ENCODE measurements at regions not wholly inside any gene's neighbourhood (a gene's known extent, or its start where the extent isn't known, plus 50 kb on each side); places are given as distances from the start of the nearest gene placed in this dataset.

GRCh38 chr16:65661558-65661957 is 539.7 kb upstream of the CDH11 start:
- no peak for DNase-seq (ENCODE audit: low read depth in 3 of 3, low spot score in 1 of 3)

GRCh38 chr16:65660390-65660789 is 538.5 kb upstream of the CDH11 start:
- no peak for DNase-seq (ENCODE audit: low read depth in 3 of 3, low spot score in 1 of 3)

- no peak for DNase-seq (ENCODE audit: low read depth in 3 of 3, low spot score in 1 of 3)
Observed at GRCh38 chr16:65659758-65660157, 537.9 kb upstream of the CDH11 start.

- no peak for DNase-seq (ENCODE audit: low read depth in 3 of 3, low spot score in 1 of 3)
Observed at GRCh38 chr16:65658787-65659220, 536.9 kb upstream of the CDH11 start.

- DNase-seq (ENCODE audit: low read depth in 3 of 3, low spot score in 1 of 3): no peak
Observed at GRCh38 chr16:65658349-65658748, 536.5 kb upstream of the CDH11 start.

- DNase-seq (ENCODE audit: low read depth in 3 of 3, low spot score in 1 of 3): no peak
Observed at GRCh38 chr16:65657556-65657955, 535.7 kb upstream of the CDH11 start.

- DNase-seq (ENCODE audit: low read depth in 3 of 3, low spot score in 1 of 3): no peak
Observed at GRCh38 chr16:65657071-65657494, 535.2 kb upstream of the CDH11 start.

GRCh38 chr16:65655802-65656201 is 533.9 kb upstream of the CDH11 start:
- no peak for DNase-seq (ENCODE audit: low read depth in 3 of 3, low spot score in 1 of 3)

GRCh38 chr16:65648101-65648500 is 526.2 kb upstream of the CDH11 start:
- no peak for DNase-seq (ENCODE audit: low read depth in 3 of 3, low spot score in 1 of 3)

GRCh38 chr16:65644821-65645220 is 523.0 kb upstream of the CDH11 start:
- DNase-seq (ENCODE audit: low read depth in 3 of 3, low spot score in 1 of 3): no peak

- DNase-seq (ENCODE audit: low read depth in 3 of 3, low spot score in 1 of 3): no peak
Observed at GRCh38 chr16:65641762-65642289, 520.0 kb upstream of the CDH11 start.

GRCh38 chr16:65641049-65641761 is 519.3 kb upstream of the CDH11 start:
- no peak for DNase-seq (ENCODE audit: low read depth in 3 of 3, low spot score in 1 of 3)

- DNase-seq (ENCODE audit: low read depth in 3 of 3, low spot score in 1 of 3): no peak
Observed at GRCh38 chr16:65634833-65635232, 513.0 kb upstream of the CDH11 start.

GRCh38 chr16:65634291-65634690 is 512.4 kb upstream of the CDH11 start:
- no peak for DNase-seq (ENCODE audit: low read depth in 3 of 3, low spot score in 1 of 3)

- no peak for DNase-seq (ENCODE audit: low read depth in 3 of 3, low spot score in 1 of 3)
Observed at GRCh38 chr16:65624666-65625065, 502.8 kb upstream of the CDH11 start.

- DNase-seq (ENCODE audit: low read depth in 3 of 3, low spot score in 1 of 3): no peak
Observed at GRCh38 chr16:65624229-65624628, 502.4 kb upstream of the CDH11 start.

- DNase-seq (ENCODE audit: low read depth in 3 of 3, low spot score in 1 of 3): no peak
Observed at GRCh38 chr16:65622871-65623270, 501.0 kb upstream of the CDH11 start.

- DNase-seq (ENCODE audit: low read depth in 3 of 3, low spot score in 1 of 3): no peak
Observed at GRCh38 chr16:65622151-65622550, 500.3 kb upstream of the CDH11 start.

- no peak for DNase-seq (ENCODE audit: low read depth in 3 of 3, low spot score in 1 of 3)
Observed at GRCh38 chr16:65621640-65622039, 499.8 kb upstream of the CDH11 start.

GRCh38 chr16:65619606-65620005 is 497.7 kb upstream of the CDH11 start:
- no peak for DNase-seq (ENCODE audit: low read depth in 3 of 3, low spot score in 1 of 3)

GRCh38 chr16:65618931-65619330 is 497.1 kb upstream of the CDH11 start:
- DNase-seq (ENCODE audit: low read depth in 3 of 3, low spot score in 1 of 3): no peak

- no peak for DNase-seq (ENCODE audit: low read depth in 3 of 3, low spot score in 1 of 3)
Observed at GRCh38 chr16:65618333-65618732, 496.5 kb upstream of the CDH11 start.

GRCh38 chr16:65617421-65617820 is 495.6 kb upstream of the CDH11 start:
- no peak for DNase-seq (ENCODE audit: low read depth in 3 of 3, low spot score in 1 of 3)
